PC-3 (cell line): ENCODE measurements at regions not wholly inside any gene's neighbourhood (a gene's known extent, or its start where the extent isn't known, plus 50 kb on each side); places are given as distances from the start of the nearest gene placed in this dataset.

Experiments used
- ATAC-seq: fragments of 200-7000 bp; cut with Tn5 transposase; 2 replicates; pipeline ENCODE4 v1.9.1; 2020; ENCODE audit warnings: mild to moderate bottlenecking, moderate library complexity
- BruUV-seq: library from RNA; stranded (reverse); fragments of 400-500 nt; replicated peaks from 2 replicates; lab custom pipeline; 2021; lab: Mats Ljungman, UMichigan
- CTCF ChIA-PET: fragments of 300-600 bp; sonication (Branson Sonifier 250); formaldehyde crosslinking; loops from one replicate; lab custom pipeline; 2022; ENCODE audit warnings: antibody characterized with exemption; lab: Charles Lee
- POLR2A ChIA-PET: fragments of 300-600 bp; sonication (Branson Sonifier 250); formaldehyde crosslinking; loops from one replicate; lab custom pipeline; 2022; ENCODE audit warnings: antibody characterized with exemption; ENCODE audit not compliant: unreplicated experiment; lab: Charles Lee
- DNase-seq: peaks from one replicate; pipeline ENCODE4 v3.0.0-alpha.2; 2015
- H2AFZ ChIP-seq: fragments of 300-600 bp; sonication (generic); 2 replicates; pipeline ENCODE4 v1.6.0; 2016; ENCODE audit warnings: antibody characterized with exemption, low read length
- H3F3A ChIP-seq: fragments of 300-600 bp; sonication (generic); one replicate; pipeline ENCODE4 v1.6.0; 2017; ENCODE audit warnings: antibody characterized with exemption, low read length, control low read depth, mild to moderate bottlenecking; ENCODE audit not compliant: unreplicated experiment
- H3K27ac ChIP-seq: fragments of 300-600 bp; sonication (generic); 2 replicates; pipeline ENCODE4 v1.5.1; 2016; ENCODE audit warnings: mild to moderate bottlenecking, low read length
- H3K27me3 ChIP-seq: fragments of 300-600 bp; sonication (generic); 2 replicates; pipeline ENCODE4 v1.6.1; 2016; ENCODE audit warnings: low read length, mixed read lengths
- H3K36me3 ChIP-seq: fragments of 300-600 bp; sonication (generic); 2 replicates; pipeline ENCODE4 v1.6.1; 2016; ENCODE audit warnings: low read depth, mixed run types, low read length, mixed read lengths
- H3K4me1 ChIP-seq: fragments of 300-600 bp; sonication (generic); 2 replicates; pipeline ENCODE4 v1.5.1; 2016; ENCODE audit warnings: low read length; ENCODE audit not compliant: insufficient read depth
- H3K4me2 ChIP-seq: fragments of 300-600 bp; sonication (generic); 2 replicates; pipeline ENCODE4 v1.6.0; 2016; ENCODE audit warnings: low read length
- H3K4me3 ChIP-seq: fragments of 300-600 bp; sonication (generic); 2 replicates; pipeline ENCODE4 v1.5.1; 2016; ENCODE audit warnings: mild to moderate bottlenecking, low read length, mixed read lengths
- H3K79me2 ChIP-seq: fragments of 300-600 bp; sonication (generic); 2 replicates; pipeline ENCODE4 v1.6.1; 2017; ENCODE audit warnings: low read length, mixed read lengths
- H3K9ac ChIP-seq: fragments of 300-600 bp; sonication (generic); 2 replicates; pipeline ENCODE4 v1.6.0; 2016; ENCODE audit warnings: mild to moderate bottlenecking, low read length
- H3K9me2 ChIP-seq: fragments of 300-600 bp; sonication (generic); replicated peaks from 2 replicates; pipeline ENCODE4 v1.6.1; 2016; ENCODE audit warnings: mixed run types, low read length, mixed read lengths
- H3K9me3 ChIP-seq: fragments of 300-600 bp; sonication (generic); 2 replicates; pipeline ENCODE4 v1.6.1; 2016; ENCODE audit warnings: low read length, mixed read lengths
- H4K20me1 ChIP-seq: fragments of 300-600 bp; sonication (generic); 2 replicates; pipeline ENCODE4 v1.6.1; 2016; ENCODE audit warnings: low read length, mixed read lengths
- CTCF ChIP-seq: fragments of 300-600 bp; sonication (generic); conservative IDR thresholded peaks from 2 replicates; pipeline ENCODE4 v1.5.1; 2017; ENCODE audit warnings: antibody characterized with exemption, low read depth, mild to moderate bottlenecking, low read length
- EZH2 ChIP-seq: fragments of 300-600 bp; sonication (generic); IDR thresholded peaks from one replicate; pipeline ENCODE4 v1.6.1; 2017; ENCODE audit warnings: antibody characterized with exemption, mild to moderate bottlenecking, low read length; ENCODE audit not compliant: unreplicated experiment
- EZH2phosphoT487 ChIP-seq: fragments of 300-600 bp; sonication (generic); IDR thresholded peaks from 2 replicates; pipeline ENCODE4 v1.6.1; 2018; ENCODE audit warnings: mild to moderate bottlenecking, antibody characterized with exemption, low read length, borderline replicate concordance
- intact Hi-C: fragments of 100-400 bp; cut with micrococcal nuclease; formaldehyde crosslinking; loops from 2 replicates; pipeline ENCODE4 v1.9.0; 2023

DNA sequence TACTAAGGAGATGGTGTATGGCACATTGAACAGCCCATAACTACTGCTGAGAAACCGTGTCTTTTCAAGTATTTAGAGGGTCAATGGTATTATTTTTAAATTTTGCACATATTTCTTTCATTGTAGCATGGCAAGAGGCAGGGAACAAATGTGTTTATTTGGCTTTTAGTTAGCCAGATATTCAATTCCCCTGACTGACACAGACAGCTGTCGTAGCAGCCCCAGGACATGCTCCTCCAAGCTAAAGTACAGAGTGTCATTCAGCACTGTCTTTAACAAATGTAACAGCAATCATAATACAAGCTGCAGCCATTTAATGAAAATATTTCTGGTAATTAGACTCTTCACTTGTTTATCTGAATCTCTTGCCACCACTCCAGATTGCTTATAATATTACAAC, 687.1 kb downstream of the KLHL13 start:
- Histone ChIP-seq H3K79me2 (no peaks in the 10 kb centered on the region), H3K4me3 (no peak overlapping the region), H3K9me3 (no peaks in the 10 kb centered on the region), H2AFZ (no peak overlapping the region), H3K27ac (no peak overlapping the region), H3K4me2 (no peak overlapping the region), H3K4me1 (no peaks in the 10 kb centered on the region), H4K20me1 (no peaks in the 10 kb centered on the region), H3K9me2 (no peaks in the 10 kb centered on the region), H3K27me3 (no peaks in the 10 kb centered on the region), H3K9ac (no peak overlapping the region), H3K36me3 (no peaks in the 10 kb centered on the region), H3F3A (no peaks in the 10 kb centered on the region)
- intact Hi-C loops, result no loop called here
- TF ChIP-seq EZH2 (no peak), CTCF (no peak), EZH2phosphoT487 (no peak)
- POLR2A ChIA-PET, result no interaction called here
- no TSS peak for BruUV-seq
- no peak for ATAC-seq
- CTCF ChIA-PET, result no interaction called here
- DNase-seq, result no peak

- Histone ChIP-seq H3K9ac (no peak overlapping the region), H2AFZ (no peak overlapping the region), H3K4me2 (no peak overlapping the region), H3K4me1 (no peaks in the 10 kb centered on the region), H3K9me3 (no peaks in the 10 kb centered on the region), H3K79me2 (no peaks in the 10 kb centered on the region), H3K4me3 (no peak overlapping the region), H3F3A (no peaks in the 10 kb centered on the region), H3K9me2 (no peaks in the 10 kb centered on the region), H3K27ac (no peak overlapping the region), H3K27me3 (no peaks in the 10 kb centered on the region), H4K20me1 (no peaks in the 10 kb centered on the region), H3K36me3 (no peaks in the 10 kb centered on the region)
- TF ChIP-seq EZH2phosphoT487 (no peak), CTCF (no peak), EZH2 (no peak)
- BruUV-seq, result no TSS peak
- ATAC-seq (no peak), DNase-seq (peak; percentile 1)
- intact Hi-C loops, result no loop called here
- ChIA-PET POLR2A (no interaction called here), CTCF (no interaction called here)
Measured at GRCh38 chrX:117407449-117408150, 709.0 kb downstream of the KLHL13 start.

- BruUV-seq, result no TSS peak
- TF ChIP-seq EZH2 (no peak), EZH2phosphoT487 (no peak), CTCF (no peak)
- intact Hi-C loops, result no loop called here
- Histone ChIP-seq H2AFZ (no peak overlapping the region), H3K9me2 (no peaks in the 10 kb centered on the region), H3K79me2 (no peaks in the 10 kb centered on the region), H3K36me3 (no peaks in the 10 kb centered on the region), H3K4me1 (no peaks in the 10 kb centered on the region), H3F3A (no peaks in the 10 kb centered on the region), H3K27me3 (no peaks in the 10 kb centered on the region), H3K27ac (no peak overlapping the region), H4K20me1 (no peaks in the 10 kb centered on the region), H3K4me2 (no peak overlapping the region), H3K4me3 (no peak overlapping the region), H3K9me3 (no peaks in the 10 kb centered on the region), H3K9ac (no peak overlapping the region)
- ATAC-seq, result no peak
- ChIA-PET POLR2A (no interaction called here), CTCF (no interaction called here)
- no peak for DNase-seq
Measured at GRCh38 chrX:117400839-117401238, 715.8 kb downstream of the KLHL13 start.
